HepG2 (cell line): ENCODE measurements at regions not wholly inside any gene's neighbourhood (a gene's known extent, or its start where the extent isn't known, plus 50 kb on each side); places are given as distances from the start of the nearest gene placed in this dataset.

Experiments used
- ATAC-seq: fragments of 200-7000 bp; cut with Tn5 transposase; 3 replicates; pipeline ENCODE4 v1.9.1; 2020; ENCODE audit warnings: mild to moderate bottlenecking, moderate library complexity
- BruUV-seq: library from RNA; stranded (reverse); fragments of 400-500 nt; replicated peaks from 2 replicates; lab custom pipeline; 2021; lab: Mats Ljungman, UMichigan
- CTCF ChIA-PET: fragments of 300-600 bp; formaldehyde crosslinking; extraction: SDS; loops from one replicate; lab custom pipeline; 2021; ENCODE audit warnings: low total read pairs, inconsistent platforms, low intra/inter-chr PET ratio; lab: Yijun Ruan, JAX
- POLR2A ChIA-PET: fragments of 350-600 bp; sonication (Branson Sonifier 250); formaldehyde crosslinking; loops from one replicate; lab custom pipeline; 2020; ENCODE audit warnings: antibody characterized with exemption, inconsistent platforms; lab: Yijun Ruan, JAX
- DNase-seq: peaks from one replicate; pipeline ENCODE4 v3.0.0-alpha.2; 2015; ENCODE audit warnings: low spot score
- FAIRE-seq: peaks from 3 replicates; lab custom pipeline; 2011; peaks lifted over from hg19 to GRCh38; lab: Jason Lieb, UNC
- H2AFZ ChIP-seq: one replicate; pipeline ENCODE4 v1.6.1; 2011; ENCODE audit warnings: low read length, inconsistent platforms
- H3K27ac ChIP-seq: fragments of 300-600 bp; 3 replicates; pipeline ENCODE4 v1.8.0; 2011; ENCODE audit warnings: mixed run types, mild to moderate bottlenecking, mixed read lengths, low read length, inconsistent platforms; ENCODE audit not compliant: insufficient read depth; ENCODE audit errors: extremely low read length
- H3K27me3 ChIP-seq, 2 experiments: fragments of 200-600 bp in 1 of 2; 2 replicates in 1 of 2; 3 replicates in 1 of 2; pipeline versions ENCODE4 v1.6.0 to v1.8.0; 2011; ENCODE audit warnings: low read length in 2 of 2, mild to moderate bottlenecking in 2 of 2, moderate library complexity in 2 of 2, inconsistent platforms in 1 of 2; ENCODE audit not compliant: insufficient read depth in 2 of 2, control insufficient read depth in 1 of 2
- H3K36me3 ChIP-seq, 2 experiments: fragments of 200-600 bp in 1 of 2; replicated peaks in 1 of 2; 2 replicates in 1 of 2; 3 replicates in 1 of 2; pipeline versions ENCODE4 v1.5.1 to v1.8.0; 2011; ENCODE audit warnings: low read length in 2 of 2, inconsistent platforms in 1 of 2; ENCODE audit not compliant: insufficient read depth in 2 of 2, control insufficient read depth in 1 of 2
- H3K4me1 ChIP-seq: 2 replicates; pipeline ENCODE4 v1.5.1; 2012; ENCODE audit warnings: low read length, inconsistent platforms; ENCODE audit not compliant: insufficient read depth
- H3K4me2 ChIP-seq: 2 replicates; pipeline ENCODE4 v1.6.0; 2011; ENCODE audit warnings: low read depth, low read length, inconsistent platforms
- H3K4me3 ChIP-seq, 3 experiments: fragments of 200-600 bp in 1 of 3; sonication (generic), shearing (Covaris generic) in 1 of 3; replicated peaks in 1 of 3; 2 replicates each; pipeline ENCODE4 v1.5.1; 2011 to 2016; ENCODE audit warnings: low read length in 3 of 3, inconsistent platforms in 2 of 3, low read depth in 2 of 3, mild to moderate bottlenecking in 2 of 3, control low read depth in 1 of 3, mixed read lengths in 1 of 3; ENCODE audit not compliant: insufficient read depth in 1 of 3
- H3K79me2 ChIP-seq: one replicate; pipeline ENCODE4 v1.6.1; 2011; ENCODE audit warnings: low read length, inconsistent platforms; ENCODE audit not compliant: insufficient read depth
- H3K9ac ChIP-seq: 2 replicates; pipeline ENCODE4 v1.6.0; 2011; ENCODE audit warnings: mild to moderate bottlenecking, low read depth, low read length, inconsistent platforms; ENCODE audit not compliant: insufficient read depth
- H3K9me3 ChIP-seq: 2 replicates; pipeline ENCODE4 v1.5.1; 2012; ENCODE audit warnings: mild to moderate bottlenecking, low read length
- H4K20me1 ChIP-seq: 2 replicates; pipeline ENCODE4 v1.6.0; 2011; ENCODE audit warnings: inconsistent platforms, mild to moderate bottlenecking, low read length, moderate library complexity; ENCODE audit not compliant: insufficient read depth
- DR1 ChIP-seq: sonication (generic); formaldehyde crosslinking; IDR thresholded peaks from 2 replicates; pipeline ENCODE4 v1.8.0; 2021; ENCODE audit warnings: mild to moderate bottlenecking, missing genetic modification reagents, inconsistent platforms
- GLI4 ChIP-seq: sonication (generic); formaldehyde crosslinking; IDR thresholded peaks from 2 replicates; pipeline ENCODE4 v1.5.1; 2020; ENCODE audit warnings: missing genetic modification reagents, mild to moderate bottlenecking, moderate library complexity, borderline replicate concordance
- HMGA1 ChIP-seq: sonication (generic); formaldehyde crosslinking; conservative IDR thresholded peaks from 2 replicates; pipeline ENCODE4 v1.4.0; 2020; ENCODE audit warnings: missing genetic modification reagents
- MYC ChIP-seq: sonication (generic); formaldehyde crosslinking; IDR thresholded peaks from 2 replicates; pipeline ENCODE4 v1.9.0; 2021; ENCODE audit warnings: missing genetic modification reagents, borderline replicate concordance
- PAF1 ChIP-seq: IDR thresholded peaks from 2 replicates; pipeline ENCODE4 v1.6.1; 2016; ENCODE audit warnings: missing genetic modification reagents, missing compliant biosample characterization
- PAX8 ChIP-seq: sonication (generic); formaldehyde crosslinking; IDR thresholded peaks from 2 replicates; pipeline ENCODE4 v1.8.0; 2022; ENCODE audit warnings: mild to moderate bottlenecking, missing genetic modification reagents, borderline replicate concordance
- ZMYM4 ChIP-seq: sonication (generic); formaldehyde crosslinking; IDR thresholded peaks from 2 replicates; pipeline ENCODE4 v1.8.1; 2023; ENCODE audit warnings: mild to moderate bottlenecking, missing genetic modification reagents
- ZNF20 ChIP-seq: sonication (generic); formaldehyde crosslinking; IDR thresholded peaks from 2 replicates; pipeline ENCODE4 v1.4.0; 2020; ENCODE audit warnings: mild to moderate bottlenecking, moderate library complexity, missing genetic modification reagents
- ZNF646 ChIP-seq: sonication (generic); formaldehyde crosslinking; IDR thresholded peaks from 2 replicates; pipeline ENCODE4 v1.9.0; 2021; ENCODE audit warnings: mild to moderate bottlenecking, missing genetic modification reagents
- ZNF780A ChIP-seq: sonication (generic); formaldehyde crosslinking; IDR thresholded peaks from 2 replicates; pipeline ENCODE4 v1.8.0; 2022; ENCODE audit warnings: mild to moderate bottlenecking, missing genetic modification reagents, moderate library complexity
- ZUFSP ChIP-seq: sonication (generic); formaldehyde crosslinking; IDR thresholded peaks from 2 replicates; pipeline ENCODE4 v1.9.0; 2021; ENCODE audit warnings: missing genetic modification reagents, mild to moderate bottlenecking, borderline replicate concordance
- WGBS: methylation state at CpG from one replicate; pipeline ENCODE4 v1.1.6; 2017; ENCODE audit warnings: low lambda C conversion rate; 5-methylcytosine and 5-hydroxymethylcytosine counted together
- in situ Hi-C: cut with HindIII; loops from 2 replicates; pipeline ENCODE4 v1.10.0; 2017; ENCODE audit warnings: low pct_unique_long_range_greater_than_20kb; ENCODE audit not compliant: extremely low pct_ligation_motif_present
- intact Hi-C: fragments of 100-400 bp; cut with micrococcal nuclease; formaldehyde crosslinking; loops from one replicate; pipeline ENCODE4 v1.10.0; 2022; ENCODE audit not compliant: unreplicated experiment

DNA sequence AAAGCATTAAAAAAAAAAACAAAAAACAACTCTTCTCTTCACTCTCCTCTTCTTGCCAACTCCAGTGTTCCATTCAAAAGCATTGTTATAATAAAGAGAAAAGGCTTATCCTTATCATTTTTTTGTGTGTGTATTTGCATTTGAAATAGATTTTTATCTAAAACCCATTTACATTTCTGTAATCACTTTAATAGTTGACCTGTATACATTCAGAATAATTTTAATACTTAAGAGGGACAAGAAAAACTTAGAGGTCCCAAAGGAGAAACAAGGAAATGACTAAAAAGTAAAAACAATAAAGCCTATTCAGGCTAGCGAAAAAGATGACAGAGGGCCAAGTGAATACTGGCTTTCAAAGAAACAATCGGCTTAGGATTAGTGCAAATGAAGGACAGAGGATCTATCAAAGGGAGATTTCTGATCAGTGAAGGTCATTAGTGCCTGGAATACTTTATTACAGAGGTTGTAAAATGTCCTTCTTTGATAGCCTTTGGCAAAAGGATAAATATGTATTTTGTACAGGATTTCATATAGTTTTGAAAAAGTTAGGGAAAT lies 808.3 kb downstream of the RPA4 start:
- H3K27me3 ChIP-seq = no peaks in the 10 kb centered on the region
- no peak for FAIRE-seq
- WGBS = 3% methylated on average over 2 of the region's 2 CpGs
- no peak overlapping the region for H3K4me2 ChIP-seq
- intact Hi-C loops = no loop called here
- no peaks in the 10 kb centered on the region for H4K20me1 ChIP-seq
- in situ Hi-C loops = no loop called here
- no peak overlapping the region for H3K9ac ChIP-seq
- no peaks in the 10 kb centered on the region for H3K79me2 ChIP-seq
- no peak for DNase-seq
- ChIA-PET POLR2A (no interaction called here), CTCF (no interaction called here)
- TF ChIP-seq ZNF780A (CRISPR knock-in tag) (no peak), MYC (CRISPR knock-in tag) (no peak), ZUFSP (CRISPR knock-in tag) (no peak), ZMYM4 (CRISPR knock-in tag) (no peak)
- no peaks in the 10 kb centered on the region for H3K36me3 ChIP-seq
- no peaks in the 10 kb centered on the region for H3K9me3 ChIP-seq
- no TSS peak for BruUV-seq
- H3K27ac ChIP-seq = no peak overlapping the region
- no peak overlapping the region for H3K4me3 ChIP-seq
- no peak overlapping the region for H2AFZ ChIP-seq
- H3K4me1 ChIP-seq = no peaks in the 10 kb centered on the region
- no peak for ATAC-seq

- Histone ChIP-seq H3K36me3 (no peaks in the 10 kb centered on the region), H3K4me1 (no peaks in the 10 kb centered on the region), H3K4me3 (no peak overlapping the region), H2AFZ (no peak overlapping the region), H3K9ac (no peak overlapping the region), H4K20me1 (no peaks in the 10 kb centered on the region), H3K27me3 (no peaks in the 10 kb centered on the region), H3K9me3 (no peaks in the 10 kb centered on the region), H3K27ac (no peak overlapping the region), H3K79me2 (no peaks in the 10 kb centered on the region), H3K4me2 (no peak overlapping the region)
- WGBS = 41% methylated on average over 2 of the region's 2 CpGs
- FAIRE-seq (no peak), DNase-seq (no peak), ATAC-seq (no peak)
- ChIA-PET CTCF (no interaction called here), POLR2A (no interaction called here)
- no TSS peak for BruUV-seq
- in situ Hi-C loops = no loop called here
- intact Hi-C loops = no loop called here
- no peak for TF ChIP-seq GLI4 (CRISPR knock-in tag)
- TF ChIP-seq HMGA1 (CRISPR knock-in tag) = no peak
- no peak for TF ChIP-seq DR1 (CRISPR knock-in tag)
- no peak for TF ChIP-seq PAF1 (CRISPR knock-in tag)
- TF ChIP-seq ZNF20 (CRISPR knock-in tag) = no peak
- no peak for TF ChIP-seq PAX8 (CRISPR knock-in tag)
- no peak for TF ChIP-seq ZNF646 (CRISPR knock-in tag)
Measured at GRCh38 chrX:97692575-97692974, 808.9 kb downstream of the RPA4 start.
